ENCODE measurements at regions not wholly inside any gene's neighbourhood (a gene's known extent, or its start where the extent isn't known, plus 50 kb on each side); places are given as distances from the start of the nearest gene placed in this dataset.

DNA sequence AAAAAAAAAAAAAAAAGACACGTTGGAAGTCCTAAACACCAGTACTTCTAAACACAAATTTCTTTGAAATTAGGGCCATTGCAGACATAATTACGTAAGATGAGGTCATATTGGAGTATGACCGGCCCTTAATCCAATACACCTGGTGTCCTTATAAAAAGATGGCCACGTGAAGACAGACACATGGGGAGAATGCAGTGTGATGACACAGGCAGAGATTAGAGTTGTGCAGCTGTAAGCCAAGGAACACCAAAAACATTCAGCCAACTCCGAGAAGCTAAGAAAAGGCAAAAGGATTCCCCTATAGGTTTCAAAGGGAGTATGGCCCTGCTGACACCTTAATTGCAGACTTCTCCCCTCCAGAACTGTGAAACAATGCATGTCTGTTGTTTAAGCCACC lies 379.0 kb upstream of the PDZRN3 start:
- no peaks in the 10 kb centered on the region for H3K27me3 Mint-ChIP-seq (ENCODE audit: low read depth)
- no peaks in the 10 kb centered on the region for H3K79me1 ChIP-seq (ENCODE audit: insufficient read depth, low read depth, low read length, poor library complexity, severe bottlenecking)

More for the DNA sequence above, 379.0 kb upstream of the PDZRN3 start:
- H2AK5ac ChIP-seq (ENCODE audit: insufficient read length, low read length) = no peak overlapping the region
- Mint-ChIP-seq H3K27ac (no peak overlapping the region), H3K9me3 (no peaks in the 10 kb centered on the region), H3K4me1 (no peaks in the 10 kb centered on the region), H3K4me3 (no peak overlapping the region), H3K36me3 (ENCODE audit: insufficient read depth in 1 of 3, low read depth in 3 of 3) (no peaks in the 10 kb centered on the region)
- H3K9me3 ChIP-seq (ENCODE audit: control insufficient read depth, low read depth, low read length) = no peaks in the 10 kb centered on the region
- no peak overlapping the region for H2BK12ac ChIP-seq (ENCODE audit: insufficient read length, low read depth, low read length)
- TF ChIP-seq, protein P1, sequence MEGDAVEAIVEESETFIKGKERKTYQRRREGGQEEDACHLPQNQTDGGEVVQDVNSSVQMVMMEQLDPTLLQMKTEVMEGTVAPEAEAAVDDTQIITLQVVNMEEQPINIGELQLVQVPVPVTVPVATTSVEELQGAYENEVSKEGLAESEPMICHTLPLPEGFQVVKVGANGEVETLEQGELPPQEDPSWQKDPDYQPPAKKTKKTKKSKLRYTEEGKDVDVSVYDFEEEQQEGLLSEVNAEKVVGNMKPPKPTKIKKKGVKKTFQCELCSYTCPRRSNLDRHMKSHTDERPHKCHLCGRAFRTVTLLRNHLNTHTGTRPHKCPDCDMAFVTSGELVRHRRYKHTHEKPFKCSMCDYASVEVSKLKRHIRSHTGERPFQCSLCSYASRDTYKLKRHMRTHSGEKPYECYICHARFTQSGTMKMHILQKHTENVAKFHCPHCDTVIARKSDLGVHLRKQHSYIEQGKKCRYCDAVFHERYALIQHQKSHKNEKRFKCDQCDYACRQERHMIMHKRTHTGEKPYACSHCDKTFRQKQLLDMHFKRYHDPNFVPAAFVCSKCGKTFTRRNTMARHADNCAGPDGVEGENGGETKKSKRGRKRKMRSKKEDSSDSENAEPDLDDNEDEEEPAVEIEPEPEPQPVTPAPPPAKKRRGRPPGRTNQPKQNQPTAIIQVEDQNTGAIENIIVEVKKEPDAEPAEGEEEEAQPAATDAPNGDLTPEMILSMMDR (conservative IDR thresholded peaks at IDR 0.05) = no peak
- H2BK120ac ChIP-seq (ENCODE audit: low read depth, low read length, poor library complexity, severe bottlenecking) = no peak overlapping the region
- no peak overlapping the region for H2AFZ ChIP-seq (ENCODE audit: low read length)
- no peak overlapping the region for H3K4ac ChIP-seq (ENCODE audit: low read depth, low read length)
- no peak overlapping the region for H3K18ac ChIP-seq (ENCODE audit: insufficient read length, low read depth, low read length)
- H3K14ac ChIP-seq (ENCODE audit: insufficient read depth, low read length) = no peak overlapping the region
- no peaks in the 10 kb centered on the region for H3K79me2 ChIP-seq (ENCODE audit: insufficient read depth, low read length)
- no peak for DNase-seq
- no peak overlapping the region for H2BK5ac ChIP-seq (ENCODE audit: insufficient read length, low read length)
- no peaks in the 10 kb centered on the region for H3K23me2 ChIP-seq (ENCODE audit: insufficient read length, low read depth, low read length, poor library complexity, severe bottlenecking)
- H4K5ac ChIP-seq (ENCODE audit: insufficient read length, low read depth, low read length) = no peak overlapping the region
- no peaks in the 10 kb centered on the region for H4K20me1 ChIP-seq (ENCODE audit: control insufficient read depth, insufficient read depth, insufficient read length)
- H3K9ac ChIP-seq (ENCODE audit: extremely low read depth, insufficient read length, low read length) = no peak overlapping the region
- H3K27me3 ChIP-seq (ENCODE audit: insufficient read depth, low read length) = no peaks in the 10 kb centered on the region
- H3K4me1 ChIP-seq (ENCODE audit: insufficient read depth, low read length) = no peaks in the 10 kb centered on the region
- H4K91ac ChIP-seq (ENCODE audit: insufficient read length, low read depth, low read length) = no peak overlapping the region
- no peak overlapping the region for H3T11ph ChIP-seq (ENCODE audit: low read length)
- no peak overlapping the region for H3K27ac ChIP-seq (ENCODE audit: insufficient read length, low read depth, low read length)
- no peak overlapping the region for H2BK15ac ChIP-seq (ENCODE audit: low read depth, low read length)
- H3K4me2 ChIP-seq (ENCODE audit: insufficient read depth, insufficient read length, low read length) = no peak overlapping the region
- H4K8ac ChIP-seq (replicated peaks; ENCODE audit: insufficient read length, low read depth, low read length) = no peak overlapping the region
- H3K23ac ChIP-seq (ENCODE audit: insufficient read length, low read depth, low read length) = no peak overlapping the region
- H3K56ac ChIP-seq (ENCODE audit: insufficient read length, low read depth, low read length) = no peak overlapping the region
- H2BK20ac ChIP-seq (ENCODE audit: low read depth, low read length, poor library complexity, severe bottlenecking) = no peak overlapping the region
- WGBS (ENCODE audit: extremely low coverage, insufficient read length, low lambda C conversion rate) = no CpG with 5 or more reads among the region's 5 CpGs

All from H9 (cell line).